ENCODE measurements at regions not wholly inside any gene's neighbourhood (a gene's known extent, or its start where the extent isn't known, plus 50 kb on each side); places are given as distances from the start of the nearest gene placed in this dataset.

- DNase-seq (ENCODE audit: low spot score) (no peak), ATAC-seq (no peak)
- intact Hi-C loops (cut with DNase I): no loop called here
Measured at GRCh38 chr5:160970605-160971191, 118.7 kb upstream of the ATP10B start.

GRCh38 chr5:160969645-160970044 is 117.6 kb upstream of the ATP10B start:
- intact Hi-C loops (cut with DNase I): loop anchor here (5.0 kb wide), 1 partner anchor 212 kb away; no protein-coding TSS in a partner anchor

GRCh38 chr5:160968480-160968879 is 116.5 kb upstream of the ATP10B start:
- DNase-seq (ENCODE audit: low spot score): no peak
- ATAC-seq: no peak
- intact Hi-C loops (cut with DNase I): loop anchor here (5.0 kb wide), 1 partner anchor 211 kb away; no protein-coding TSS in a partner anchor

More at GRCh38 chr5:160969645-160970044, 117.6 kb upstream of the ATP10B start:
- DNase-seq (ENCODE audit: low spot score) (no peak), ATAC-seq (no peak)

GRCh38 chr5:160966921-160967320 is 114.9 kb upstream of the ATP10B start:
- intact Hi-C loops (cut with DNase I): loop anchor here (5.0 kb wide), 1 partner anchor 210 kb away; no protein-coding TSS in a partner anchor
- DNase-seq (ENCODE audit: low spot score) (no peak), ATAC-seq (no peak)

- DNase-seq (ENCODE audit: low spot score) (no peak), ATAC-seq (no peak)
- intact Hi-C loops (cut with DNase I): no loop called here
Measured at GRCh38 chr5:160961761-160962160, 109.8 kb upstream of the ATP10B start.

- ATAC-seq (no peak), DNase-seq (ENCODE audit: low spot score) (no peak)
- intact Hi-C loops (cut with DNase I): no loop called here
Measured at GRCh38 chr5:160961038-160961437, 109.0 kb upstream of the ATP10B start.

- no peak for ATAC-seq
- DNase-seq (ENCODE audit: low spot score): no peak
- intact Hi-C loops (cut with DNase I): no loop called here
Measured at GRCh38 chr5:160960592-160960991, 108.6 kb upstream of the ATP10B start.

GRCh38 chr5:160959804-160960203 is 107.8 kb upstream of the ATP10B start:
- ATAC-seq (no peak), DNase-seq (ENCODE audit: low spot score) (no peak)
- intact Hi-C loops (cut with DNase I): no loop called here

- no peak for ATAC-seq
- DNase-seq (ENCODE audit: low spot score): no peak
- intact Hi-C loops (cut with DNase I): no loop called here
Measured at GRCh38 chr5:160957312-160957861, 105.4 kb upstream of the ATP10B start.

GRCh38 chr5:160956051-160956450 is 104.0 kb upstream of the ATP10B start:
- DNase-seq (ENCODE audit: low spot score) (no peak), ATAC-seq (no peak)
- intact Hi-C loops (cut with DNase I): no loop called here

- intact Hi-C loops (cut with DNase I): no loop called here
- ATAC-seq: no peak
- no peak for DNase-seq (ENCODE audit: low spot score)
Measured at GRCh38 chr5:160950311-160950710, 98.3 kb upstream of the ATP10B start.

GRCh38 chr5:160940725-160941124 is 88.7 kb upstream of the ATP10B start:
- no peak for ATAC-seq
- intact Hi-C loops (cut with DNase I): no loop called here
- DNase-seq (ENCODE audit: low spot score): no peak

- intact Hi-C loops (cut with DNase I): no loop called here
- ATAC-seq: no peak
- DNase-seq (ENCODE audit: low spot score): no peak
Measured at GRCh38 chr5:160938532-160938931, 86.5 kb upstream of the ATP10B start.

- DNase-seq (ENCODE audit: low spot score): no peak
- no peak for ATAC-seq
- intact Hi-C loops (cut with DNase I): no loop called here
Measured at GRCh38 chr5:160937570-160937969, 85.6 kb upstream of the ATP10B start.

- intact Hi-C loops (cut with DNase I): no loop called here
- no peak for ATAC-seq
- no peak for DNase-seq (ENCODE audit: low spot score)
Measured at GRCh38 chr5:160935776-160936175, 83.8 kb upstream of the ATP10B start.

- DNase-seq (ENCODE audit: low spot score) (no peak), ATAC-seq (no peak)
- intact Hi-C loops (cut with DNase I): no loop called here
Measured at GRCh38 chr5:160931283-160931682, 79.3 kb upstream of the ATP10B start.

GRCh38 chr5:160930406-160930805 is 78.4 kb upstream of the ATP10B start:
- intact Hi-C loops (cut with DNase I): no loop called here
- ATAC-seq (peak; percentile 57), DNase-seq (ENCODE audit: low spot score) (no peak)

GRCh38 chr5:160929906-160930305 is 77.9 kb upstream of the ATP10B start:
- ATAC-seq (no peak), DNase-seq (ENCODE audit: low spot score) (no peak)
- intact Hi-C loops (cut with DNase I): no loop called here

GRCh38 chr5:160929360-160929759 is 77.3 kb upstream of the ATP10B start:
- intact Hi-C loops (cut with DNase I): no loop called here
- ATAC-seq (no peak), DNase-seq (ENCODE audit: low spot score) (no peak)

- ATAC-seq (no peak), DNase-seq (ENCODE audit: low spot score) (no peak)
- intact Hi-C loops (cut with DNase I): no loop called here
Measured at GRCh38 chr5:160926428-160926827, 74.4 kb upstream of the ATP10B start.

GRCh38 chr5:160925281-160925680 is 73.3 kb upstream of the ATP10B start:
- ATAC-seq (no peak), DNase-seq (ENCODE audit: low spot score) (no peak)
- intact Hi-C loops (cut with DNase I): no loop called here

Data from sciatic nerve (tissue), 2 donors.